OCI-LY7 (cell line): ENCODE measurements at regions not wholly inside any gene's neighbourhood (a gene's known extent, or its start where the extent isn't known, plus 50 kb on each side); places are given as distances from the start of the nearest gene placed in this dataset.

Experiments
- BruUV-seq: library from RNA; stranded (reverse); fragments of 400-500 nt; replicated peaks from 2 replicates; lab custom pipeline; 2021; lab: Mats Ljungman, UMichigan
- CTCF ChIA-PET: fragments of 300-600 bp; sonication (Branson Sonifier 250); formaldehyde crosslinking; loops from one replicate; lab custom pipeline; 2022; ENCODE audit warnings: antibody characterized with exemption; ENCODE audit not compliant: unreplicated experiment; lab: Charles Lee
- POLR2A ChIA-PET: fragments of 300-600 bp; sonication (Branson Sonifier 250); formaldehyde crosslinking; loops from one replicate; lab custom pipeline; 2022; ENCODE audit warnings: antibody characterized with exemption; lab: Charles Lee
- DNase-seq: peaks from one replicate; pipeline ENCODE4 v3.0.0-alpha.2; 2015; ENCODE audit warnings: low spot score
- H2AFZ ChIP-seq: fragments of 200-600 bp; sonication (generic), shearing (Covaris generic); 2 replicates; pipeline ENCODE4 v1.6.1; 2014; ENCODE audit warnings: mild to moderate bottlenecking, antibody characterized with exemption, low read length, moderate library complexity
- H3K27ac ChIP-seq: fragments of 200-600 bp; sonication (generic); 2 replicates; pipeline ENCODE4 v1.5.1; 2014; ENCODE audit warnings: mixed run types, low read depth, mild to moderate bottlenecking, moderate library complexity, low read length, inconsistent platforms; ENCODE audit not compliant: poor library complexity, severe bottlenecking
- H3K36me3 ChIP-seq: fragments of 200-600 bp; sonication (generic); 2 replicates; pipeline ENCODE4 v1.6.1; 2014; ENCODE audit warnings: mild to moderate bottlenecking, antibody characterized with exemption, low read length, moderate library complexity, mixed read lengths; ENCODE audit not compliant: insufficient read depth
- H3K4me1 ChIP-seq: fragments of 200-600 bp; sonication (generic); 2 replicates; pipeline ENCODE4 v1.5.1; 2014; ENCODE audit warnings: mild to moderate bottlenecking, low read length; ENCODE audit not compliant: insufficient read depth, poor library complexity, severe bottlenecking
- H3K4me2 ChIP-seq: fragments of 200-600 bp; sonication (generic); 2 replicates; pipeline ENCODE4 v1.6.1; 2014; ENCODE audit warnings: mild to moderate bottlenecking, low read length
- H3K4me3 ChIP-seq: fragments of 200-600 bp; sonication (generic); 2 replicates; pipeline ENCODE4 v1.5.1; 2014; ENCODE audit warnings: mild to moderate bottlenecking, low read depth, low read length; ENCODE audit not compliant: poor library complexity, severe bottlenecking
- H3K79me2 ChIP-seq: fragments of 200-600 bp; sonication (generic); 2 replicates; pipeline ENCODE4 v1.6.1; 2016; ENCODE audit warnings: low read depth, mild to moderate bottlenecking, low read length, moderate library complexity, mixed read lengths; ENCODE audit not compliant: insufficient read depth
- H3K9me2 ChIP-seq: fragments of 200-600 bp; sonication (generic); 2 replicates; pipeline ENCODE4 v1.6.1; 2016; ENCODE audit warnings: mild to moderate bottlenecking, low read length, mixed read lengths; ENCODE audit not compliant: insufficient read depth
- H3K9me3 ChIP-seq: fragments of 200-600 bp; sonication (generic); 2 replicates; pipeline ENCODE4 v1.6.1; 2014; ENCODE audit warnings: mild to moderate bottlenecking, mixed run types, low read length, mixed read lengths
- H4K20me1 ChIP-seq: fragments of 200-600 bp; sonication (generic); 2 replicates; pipeline ENCODE4 v1.6.1; 2014; ENCODE audit warnings: mild to moderate bottlenecking, antibody characterized with exemption, low read length, moderate library complexity, mixed read lengths; ENCODE audit not compliant: insufficient read depth
- EZH2phosphoT487 ChIP-seq: fragments of 200-600 bp; sonication (generic); IDR thresholded peaks from 2 replicates; pipeline ENCODE4 v1.6.1; 2018; ENCODE audit warnings: low read depth, borderline replicate concordance, mild to moderate bottlenecking, mixed run types, antibody characterized with exemption, low read length, moderate library complexity, mixed read lengths
- intact Hi-C: fragments of 100-400 bp; cut with micrococcal nuclease; formaldehyde crosslinking; loops from one replicate; pipeline ENCODE4 v1.10.0; 2022; ENCODE audit not compliant: unreplicated experiment
- TF ChIP-seq, protein P1 (sequence below): fragments of 200-600 bp; sonication (generic); conservative IDR thresholded peaks from 2 replicates; pipeline ENCODE4 v1.5.1; 2014; ENCODE audit warnings: mild to moderate bottlenecking, antibody characterized with exemption, low read length, moderate library complexity, mixed read lengths

DNA sequence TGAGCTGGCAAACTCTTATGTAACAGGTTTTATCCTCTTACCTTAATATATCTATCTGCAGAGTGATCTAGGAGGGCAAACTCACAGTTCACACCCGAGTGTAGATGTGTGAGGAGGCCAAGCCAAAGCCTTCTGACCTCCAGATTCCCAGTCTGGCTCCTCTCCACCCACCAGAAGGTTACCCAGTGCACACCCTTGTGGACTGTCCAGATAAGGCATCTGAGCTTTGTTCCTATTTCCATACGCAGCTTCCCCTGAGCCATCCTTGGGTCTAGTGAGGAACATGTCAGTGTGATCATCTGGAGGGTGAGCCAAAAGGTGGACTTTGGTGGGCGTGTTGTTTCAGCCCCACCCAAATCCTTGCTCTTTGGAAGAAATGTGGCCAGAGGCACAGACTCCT lies 203.0 kb upstream of the MEOX2 start:
- intact Hi-C loops = no loop called here
- no peak for DNase-seq
- TF ChIP-seq, protein P1, sequence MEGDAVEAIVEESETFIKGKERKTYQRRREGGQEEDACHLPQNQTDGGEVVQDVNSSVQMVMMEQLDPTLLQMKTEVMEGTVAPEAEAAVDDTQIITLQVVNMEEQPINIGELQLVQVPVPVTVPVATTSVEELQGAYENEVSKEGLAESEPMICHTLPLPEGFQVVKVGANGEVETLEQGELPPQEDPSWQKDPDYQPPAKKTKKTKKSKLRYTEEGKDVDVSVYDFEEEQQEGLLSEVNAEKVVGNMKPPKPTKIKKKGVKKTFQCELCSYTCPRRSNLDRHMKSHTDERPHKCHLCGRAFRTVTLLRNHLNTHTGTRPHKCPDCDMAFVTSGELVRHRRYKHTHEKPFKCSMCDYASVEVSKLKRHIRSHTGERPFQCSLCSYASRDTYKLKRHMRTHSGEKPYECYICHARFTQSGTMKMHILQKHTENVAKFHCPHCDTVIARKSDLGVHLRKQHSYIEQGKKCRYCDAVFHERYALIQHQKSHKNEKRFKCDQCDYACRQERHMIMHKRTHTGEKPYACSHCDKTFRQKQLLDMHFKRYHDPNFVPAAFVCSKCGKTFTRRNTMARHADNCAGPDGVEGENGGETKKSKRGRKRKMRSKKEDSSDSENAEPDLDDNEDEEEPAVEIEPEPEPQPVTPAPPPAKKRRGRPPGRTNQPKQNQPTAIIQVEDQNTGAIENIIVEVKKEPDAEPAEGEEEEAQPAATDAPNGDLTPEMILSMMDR = no peak
- no peak for TF ChIP-seq EZH2phosphoT487
- BruUV-seq = no TSS peak
- no peak overlapping the region for H3K27ac ChIP-seq
- no peak overlapping the region for H3K4me3 ChIP-seq
- H3K79me2 ChIP-seq = no peaks in the 10 kb centered on the region
- no peaks in the 10 kb centered on the region for H3K36me3 ChIP-seq
- ChIA-PET POLR2A (interaction anchor here (0.5 kb wide), 1 partner anchor 91 kb away, joined by 3 read pairs; no protein-coding TSS in a partner anchor), CTCF (no interaction called here)
- H4K20me1 ChIP-seq = no peaks in the 10 kb centered on the region
- no peaks in the 10 kb centered on the region for H3K9me3 ChIP-seq
- no peak overlapping the region for H3K4me2 ChIP-seq
- no peaks in the 10 kb centered on the region for H3K9me2 ChIP-seq
- no peaks in the 10 kb centered on the region for H3K4me1 ChIP-seq
- H2AFZ ChIP-seq = no peak overlapping the region

DNA sequence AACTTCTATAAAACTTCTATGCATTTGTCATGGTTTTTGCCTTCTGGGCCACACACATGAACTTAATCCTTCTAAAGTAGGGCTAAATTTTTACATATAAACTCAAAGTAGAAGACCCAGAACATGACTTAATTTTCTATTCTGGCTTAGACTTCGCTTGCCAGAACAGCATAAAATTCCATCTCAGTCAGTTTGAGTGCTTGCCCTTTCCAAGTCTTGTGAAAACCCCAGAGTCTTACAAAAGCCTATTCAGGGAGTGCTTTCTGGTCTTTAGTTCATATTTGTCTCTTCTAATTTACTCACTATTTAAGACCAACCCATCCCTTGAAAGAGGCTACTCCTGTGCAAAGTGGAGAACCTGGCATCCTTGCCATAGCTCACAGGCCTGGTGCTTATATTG lies 201.6 kb upstream of the MEOX2 start:
- Histone ChIP-seq H3K4me2 (no peak overlapping the region), H3K4me1 (no peaks in the 10 kb centered on the region), H3K9me2 (no peaks in the 10 kb centered on the region), H3K4me3 (no peak overlapping the region), H3K9me3 (no peaks in the 10 kb centered on the region), H3K36me3 (no peaks in the 10 kb centered on the region), H4K20me1 (no peaks in the 10 kb centered on the region), H2AFZ (no peak overlapping the region), H3K27ac (no peak overlapping the region), H3K79me2 (no peaks in the 10 kb centered on the region)
- BruUV-seq = no TSS peak
- CTCF ChIA-PET = no interaction called here
- TF ChIP-seq, protein P1 = no peak
- TF ChIP-seq EZH2phosphoT487 = no peak
- intact Hi-C loops = no loop called here
- POLR2A ChIA-PET = interaction anchor here (0.6 kb wide), 1 partner anchor 103 kb away, joined by 3 read pairs; no protein-coding TSS in a partner anchor
- DNase-seq = no peak

DNA sequence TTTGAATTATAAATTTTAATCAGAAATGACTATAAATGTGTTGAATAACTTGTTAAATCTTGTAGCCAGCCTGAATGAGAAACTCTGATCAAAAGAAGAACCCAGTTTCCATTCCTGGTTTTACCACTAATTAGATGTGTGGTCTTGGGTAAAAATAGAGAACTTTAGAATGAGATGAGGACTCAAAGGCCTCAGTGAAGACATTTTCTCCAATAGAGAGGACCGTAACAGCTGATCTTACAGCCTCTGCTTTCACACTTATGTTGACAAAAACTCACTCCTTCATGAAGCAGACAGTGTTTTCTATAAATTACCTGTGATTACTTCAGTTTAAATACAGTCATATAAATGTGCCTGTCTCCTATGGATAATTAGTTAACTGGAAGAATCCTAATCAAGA lies 200.1 kb upstream of the MEOX2 start:
- H4K20me1 ChIP-seq = no peaks in the 10 kb centered on the region
- no peaks in the 10 kb centered on the region for H3K36me3 ChIP-seq
- H3K9me3 ChIP-seq = no peaks in the 10 kb centered on the region
- no peaks in the 10 kb centered on the region for H3K9me2 ChIP-seq
- POLR2A ChIA-PET = no interaction called here
- no TSS peak for BruUV-seq
- CTCF ChIA-PET = no interaction called here
- no peaks in the 10 kb centered on the region for H3K4me1 ChIP-seq
- no peak overlapping the region for H3K4me2 ChIP-seq
- intact Hi-C loops = no loop called here
- no peak for DNase-seq
- H3K79me2 ChIP-seq = no peaks in the 10 kb centered on the region
- H3K4me3 ChIP-seq = no peak overlapping the region
- TF ChIP-seq, protein P1 = no peak
- TF ChIP-seq EZH2phosphoT487 = no peak
- H3K27ac ChIP-seq = no peak overlapping the region
- H2AFZ ChIP-seq = no peak overlapping the region
